ENCODE measurements at regions not wholly inside any gene's neighbourhood (a gene's known extent, or its start where the extent isn't known, plus 50 kb on each side); places are given as distances from the start of the nearest gene placed in this dataset.
"Not testable (repeated sequence)": the region's sequence is repeated elsewhere in the genome, so short reads cannot be mapped to it uniquely, and the experiment has no call there.

DNA sequence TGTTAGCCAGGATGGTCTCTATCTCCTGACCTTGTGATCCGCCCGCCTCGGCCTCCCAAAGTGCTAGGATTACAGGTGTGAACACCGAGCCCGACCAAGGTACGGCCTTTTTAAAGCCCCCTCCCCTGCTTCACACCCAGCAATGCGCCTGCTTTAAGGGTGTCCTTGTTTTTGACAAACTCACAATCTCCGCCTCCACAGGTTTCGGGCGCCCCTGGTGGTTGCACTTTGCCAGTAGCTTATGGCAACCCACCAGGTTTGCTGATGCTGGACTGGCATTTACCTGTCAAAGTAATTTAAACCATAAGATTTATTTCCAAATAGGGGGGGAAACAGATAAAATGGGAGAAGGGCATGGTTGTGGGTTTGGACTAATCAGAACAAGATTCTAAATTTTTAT lies 129.0 kb upstream of the FAM240B start:
- TF ChIP-seq, protein P1, sequence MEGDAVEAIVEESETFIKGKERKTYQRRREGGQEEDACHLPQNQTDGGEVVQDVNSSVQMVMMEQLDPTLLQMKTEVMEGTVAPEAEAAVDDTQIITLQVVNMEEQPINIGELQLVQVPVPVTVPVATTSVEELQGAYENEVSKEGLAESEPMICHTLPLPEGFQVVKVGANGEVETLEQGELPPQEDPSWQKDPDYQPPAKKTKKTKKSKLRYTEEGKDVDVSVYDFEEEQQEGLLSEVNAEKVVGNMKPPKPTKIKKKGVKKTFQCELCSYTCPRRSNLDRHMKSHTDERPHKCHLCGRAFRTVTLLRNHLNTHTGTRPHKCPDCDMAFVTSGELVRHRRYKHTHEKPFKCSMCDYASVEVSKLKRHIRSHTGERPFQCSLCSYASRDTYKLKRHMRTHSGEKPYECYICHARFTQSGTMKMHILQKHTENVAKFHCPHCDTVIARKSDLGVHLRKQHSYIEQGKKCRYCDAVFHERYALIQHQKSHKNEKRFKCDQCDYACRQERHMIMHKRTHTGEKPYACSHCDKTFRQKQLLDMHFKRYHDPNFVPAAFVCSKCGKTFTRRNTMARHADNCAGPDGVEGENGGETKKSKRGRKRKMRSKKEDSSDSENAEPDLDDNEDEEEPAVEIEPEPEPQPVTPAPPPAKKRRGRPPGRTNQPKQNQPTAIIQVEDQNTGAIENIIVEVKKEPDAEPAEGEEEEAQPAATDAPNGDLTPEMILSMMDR (IDR thresholded peaks at IDR 0.05; ENCODE audit: insufficient read depth, low read depth, low read length): not testable (repeated sequence)
- not testable (repeated sequence) for TF ChIP-seq EZH2 (IDR thresholded peaks at IDR 0.05; ENCODE audit: insufficient read depth, low read length)
